GM12878 (cell line): ENCODE measurements at regions not wholly inside any gene's neighbourhood (a gene's known extent, or its start where the extent isn't known, plus 50 kb on each side); places are given as distances from the start of the nearest gene placed in this dataset.

Experiments
- ATAC-seq: fragments of 200-7000 bp; cut with Tn5 transposase; 3 replicates; pipeline ENCODE4 v1.9.1; 2020; ENCODE audit warnings: mild to moderate bottlenecking, moderate library complexity
- BruUV-seq: library from RNA; stranded (reverse); fragments of 400-500 nt; replicated peaks from 2 replicates; lab custom pipeline; 2021; lab: Mats Ljungman, UMichigan
- CTCF ChIA-PET: fragments of 300-600 bp; sonication (Branson Sonifier 250); formaldehyde crosslinking; extraction: SDS; loops from one replicate; lab custom pipeline; 2021; ENCODE audit warnings: inconsistent platforms; lab: Yijun Ruan, JAX
- POLR2A ChIA-PET: fragments of 350-600 bp; formaldehyde crosslinking; extraction: SDS; loops from one replicate; lab custom pipeline; 2021; ENCODE audit warnings: inconsistent platforms; lab: Charles Lee
- RAD21 ChIA-PET: fragments of 300-600 bp; sonication (Branson Sonifier 250); formaldehyde crosslinking; loops from one replicate; lab custom pipeline; 2023; ENCODE audit warnings: antibody characterized with exemption; ENCODE audit not compliant: unreplicated experiment; lab: Charles Lee
- SMC1A ChIA-PET: fragments of 300-600 bp; sonication (Branson Sonifier 250); formaldehyde crosslinking; loops from one replicate; lab custom pipeline; 2023; ENCODE audit not compliant: unreplicated experiment, uncharacterized antibody; lab: Charles Lee
- DNase-seq: peaks from one replicate; pipeline ENCODE4 v3.0.0-alpha.2; 2011; ENCODE audit warnings: low read depth, low spot score
- FAIRE-seq: peaks from 3 replicates; lab custom pipeline; 2011; peaks lifted over from hg19 to GRCh38; lab: Jason Lieb, UNC
- H2AFZ ChIP-seq: 2 replicates; pipeline ENCODE4 v1.6.0; 2011; ENCODE audit warnings: low read depth, low read length, control low read depth; ENCODE audit not compliant: control insufficient read depth
- H3K27ac ChIP-seq: 2 replicates; pipeline ENCODE4 v1.5.1; 2011; ENCODE audit warnings: control low read depth; ENCODE audit not compliant: control insufficient read depth, insufficient read depth
- H3K27me3 ChIP-seq, 2 experiments: replicated peaks in 1 of 2; 2 replicates each; pipeline versions ENCODE4 v1.6.0 to v1.6.1; 2011; ENCODE audit warnings: low read length in 1 of 2; ENCODE audit not compliant: control insufficient read depth in 2 of 2, insufficient read depth in 2 of 2
- H3K36me3 ChIP-seq, 2 experiments: 2 replicates each; pipeline ENCODE4 v1.5.1; 2011; ENCODE audit warnings: low read length in 1 of 2; ENCODE audit not compliant: control insufficient read depth in 2 of 2, insufficient read depth in 2 of 2
- H3K4me1 ChIP-seq: 2 replicates; pipeline ENCODE4 v1.6.1; 2011; ENCODE audit warnings: mild to moderate bottlenecking, low read length, moderate library complexity, mixed read lengths; ENCODE audit not compliant: control insufficient read depth, insufficient read depth
- H3K4me2 ChIP-seq: 2 replicates; pipeline ENCODE4 v1.6.0; 2011; ENCODE audit warnings: control low read depth; ENCODE audit not compliant: control insufficient read depth, insufficient read depth
- H3K4me3 ChIP-seq: fragments of 200-600 bp; sonication (generic); 2 replicates; pipeline ENCODE4 v1.5.1; 2016
- H3K79me2 ChIP-seq: 2 replicates; pipeline ENCODE4 v1.6.0; 2011; ENCODE audit warnings: low read length; ENCODE audit not compliant: control insufficient read depth, insufficient read depth
- H3K9ac ChIP-seq: 2 replicates; pipeline ENCODE4 v1.8.0; 2011; ENCODE audit warnings: low read length, control low read depth, mixed read lengths; ENCODE audit not compliant: control insufficient read depth, insufficient read depth
- H3K9me3 ChIP-seq: replicated peaks from 3 replicates; pipeline ENCODE4 v1.5.1; 2011; ENCODE audit warnings: mild to moderate bottlenecking, low read length; ENCODE audit not compliant: control insufficient read depth, insufficient read depth
- H4K20me1 ChIP-seq: 2 replicates; pipeline ENCODE4 v1.6.0; 2011; ENCODE audit not compliant: control insufficient read depth, insufficient read depth
- BCL3 ChIP-seq: IDR thresholded peaks from 2 replicates; pipeline ENCODE4 v1.6.1; 2011; ENCODE audit warnings: borderline replicate concordance, low read depth, mild to moderate bottlenecking, moderate library complexity, low read length; ENCODE audit not compliant: insufficient read depth, poor library complexity, severe bottlenecking
- CBFB ChIP-seq: IDR thresholded peaks from 2 replicates; pipeline ENCODE4 v1.6.1; 2016; ENCODE audit warnings: antibody characterized with exemption, low read depth
- CREM ChIP-seq: IDR thresholded peaks from 2 replicates; pipeline ENCODE4 v1.6.1; 2014; ENCODE audit warnings: antibody characterized with exemption, low read depth
- FOXK2 ChIP-seq: fragments of 450-650 bp; IDR thresholded peaks from 2 replicates; pipeline ENCODE4 v1.6.1; 2017; ENCODE audit warnings: mild to moderate bottlenecking, moderate library complexity
- GATAD2B ChIP-seq: fragments of 450-650 bp; conservative IDR thresholded peaks from 2 replicates; pipeline ENCODE4 v1.6.1; 2017; ENCODE audit warnings: low read depth, mild to moderate bottlenecking, moderate library complexity
- NRF1 ChIP-seq: conservative IDR thresholded peaks from 2 replicates; pipeline ENCODE4 v1.6.1; 2011; ENCODE audit warnings: mild to moderate bottlenecking, low read depth, low read length, improper control_type of control experiment
- SMC3 ChIP-seq: IDR thresholded peaks from 2 replicates; pipeline ENCODE4 v1.6.1; 2011; ENCODE audit warnings: low read length, improper control_type of control experiment, borderline replicate concordance
- WGBS: methylation state at CpG from one replicate; pipeline ENCODE4 v1.1.6; 2016; ENCODE audit warnings: low lambda C conversion rate; ENCODE audit not compliant: insufficient replicate concordance, insufficient coverage; ENCODE audit errors: missing lambda C conversion rate; 5-methylcytosine and 5-hydroxymethylcytosine counted together
- in situ Hi-C: fragments of 300-500 bp; cut with MboI; formaldehyde crosslinking; loops from 9 replicates; pipeline ENCODE4 v1.14.3; 2018; ENCODE audit warnings: mixed read lengths
- intact Hi-C: fragments of 100-400 bp; cut with micrococcal nuclease; formaldehyde crosslinking; loops from one replicate; pipeline ENCODE4 v1.14.2; 2022; ENCODE audit not compliant: unreplicated experiment
- TF ChIP-seq, protein P1 (sequence below): fragments of 450-650 bp; IDR thresholded peaks from 2 replicates; pipeline ENCODE4 v1.6.1; 2017; ENCODE audit warnings: mild to moderate bottlenecking, moderate library complexity
- TF ChIP-seq, protein P2 (sequence below): IDR thresholded peaks from 2 replicates; pipeline ENCODE4 v1.6.1; 2011; ENCODE audit warnings: low read depth, mild to moderate bottlenecking, low read length, moderate library complexity, borderline replicate concordance; ENCODE audit errors: extremely low read depth
- TF ChIP-seq, protein P3 (sequence below): IDR thresholded peaks from 2 replicates; pipeline ENCODE4 v1.6.1; 2011; ENCODE audit warnings: mild to moderate bottlenecking, low read depth, low read length, moderate library complexity; ENCODE audit not compliant: insufficient replicate concordance
- TF ChIP-seq, protein P4 (sequence below): fragments of 450-650 bp; IDR thresholded peaks from 2 replicates; pipeline ENCODE4 v1.6.1; 2017; ENCODE audit warnings: mild to moderate bottlenecking, low read depth, inconsistent platforms; ENCODE audit not compliant: poor library complexity, severe bottlenecking

GRCh38 chr5:17992291-17992690 is 358.0 kb downstream of the TAF11L14 start:
- Histone ChIP-seq H3K36me3 (no peaks in the 10 kb centered on the region), H3K27me3 (no peaks in the 10 kb centered on the region), H3K79me2 (no peaks in the 10 kb centered on the region), H3K4me3 (no peak overlapping the region), H3K4me2 (no peak overlapping the region), H3K9ac (no peak overlapping the region), H3K9me3 (no peaks in the 10 kb centered on the region), H2AFZ (no peak overlapping the region), H4K20me1 (no peaks in the 10 kb centered on the region), H3K27ac (no peak overlapping the region), H3K4me1 (no peaks in the 10 kb centered on the region)
- POLR2A ChIA-PET, result no interaction called here
- 0% methylated on average over 2 of the region's 2 CpGs for WGBS
- RAD21 ChIA-PET, result no interaction called here
- DNase-seq, result no peak
- CTCF ChIA-PET, result no interaction called here
- TF ChIP-seq NRF1 (no peak), SMC3 (no peak), CBFB (no peak), GATAD2B (no peak), BCL3 (no peak), FOXK2 (no peak), CREM (no peak)
- TF ChIP-seq, protein P1, sequence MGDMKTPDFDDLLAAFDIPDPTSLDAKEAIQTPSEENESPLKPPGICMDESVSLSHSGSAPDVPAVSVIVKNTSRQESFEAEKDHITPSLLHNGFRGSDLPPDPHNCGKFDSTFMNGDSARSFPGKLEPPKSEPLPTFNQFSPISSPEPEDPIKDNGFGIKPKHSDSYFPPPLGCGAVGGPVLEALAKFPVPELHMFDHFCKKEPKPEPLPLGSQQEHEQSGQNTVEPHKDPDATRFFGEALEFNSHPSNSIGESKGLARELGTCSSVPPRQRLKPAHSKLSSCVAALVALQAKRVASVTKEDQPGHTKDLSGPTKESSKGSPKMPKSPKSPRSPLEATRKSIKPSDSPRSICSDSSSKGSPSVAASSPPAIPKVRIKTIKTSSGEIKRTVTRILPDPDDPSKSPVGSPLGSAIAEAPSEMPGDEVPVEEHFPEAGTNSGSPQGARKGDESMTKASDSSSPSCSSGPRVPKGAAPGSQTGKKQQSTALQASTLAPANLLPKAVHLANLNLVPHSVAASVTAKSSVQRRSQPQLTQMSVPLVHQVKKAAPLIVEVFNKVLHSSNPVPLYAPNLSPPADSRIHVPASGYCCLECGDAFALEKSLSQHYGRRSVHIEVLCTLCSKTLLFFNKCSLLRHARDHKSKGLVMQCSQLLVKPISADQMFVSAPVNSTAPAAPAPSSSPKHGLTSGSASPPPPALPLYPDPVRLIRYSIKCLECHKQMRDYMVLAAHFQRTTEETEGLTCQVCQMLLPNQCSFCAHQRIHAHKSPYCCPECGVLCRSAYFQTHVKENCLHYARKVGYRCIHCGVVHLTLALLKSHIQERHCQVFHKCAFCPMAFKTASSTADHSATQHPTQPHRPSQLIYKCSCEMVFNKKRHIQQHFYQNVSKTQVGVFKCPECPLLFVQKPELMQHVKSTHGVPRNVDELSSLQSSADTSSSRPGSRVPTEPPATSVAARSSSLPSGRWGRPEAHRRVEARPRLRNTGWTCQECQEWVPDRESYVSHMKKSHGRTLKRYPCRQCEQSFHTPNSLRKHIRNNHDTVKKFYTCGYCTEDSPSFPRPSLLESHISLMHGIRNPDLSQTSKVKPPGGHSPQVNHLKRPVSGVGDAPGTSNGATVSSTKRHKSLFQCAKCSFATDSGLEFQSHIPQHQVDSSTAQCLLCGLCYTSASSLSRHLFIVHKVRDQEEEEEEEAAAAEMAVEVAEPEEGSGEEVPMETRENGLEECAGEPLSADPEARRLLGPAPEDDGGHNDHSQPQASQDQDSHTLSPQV, result no peak
- TF ChIP-seq, protein P2, sequence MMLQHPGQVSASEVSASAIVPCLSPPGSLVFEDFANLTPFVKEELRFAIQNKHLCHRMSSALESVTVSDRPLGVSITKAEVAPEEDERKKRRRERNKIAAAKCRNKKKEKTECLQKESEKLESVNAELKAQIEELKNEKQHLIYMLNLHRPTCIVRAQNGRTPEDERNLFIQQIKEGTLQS, result no peak
- TF ChIP-seq, protein P3, sequence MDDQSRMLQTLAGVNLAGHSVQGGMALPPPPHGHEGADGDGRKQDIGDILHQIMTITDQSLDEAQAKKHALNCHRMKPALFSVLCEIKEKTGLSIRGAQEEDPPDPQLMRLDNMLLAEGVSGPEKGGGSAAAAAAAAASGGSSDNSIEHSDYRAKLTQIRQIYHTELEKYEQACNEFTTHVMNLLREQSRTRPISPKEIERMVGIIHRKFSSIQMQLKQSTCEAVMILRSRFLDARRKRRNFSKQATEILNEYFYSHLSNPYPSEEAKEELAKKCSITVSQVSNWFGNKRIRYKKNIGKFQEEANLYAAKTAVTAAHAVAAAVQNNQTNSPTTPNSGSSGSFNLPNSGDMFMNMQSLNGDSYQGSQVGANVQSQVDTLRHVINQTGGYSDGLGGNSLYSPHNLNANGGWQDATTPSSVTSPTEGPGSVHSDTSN, result no peak
- TF ChIP-seq, protein P4, sequence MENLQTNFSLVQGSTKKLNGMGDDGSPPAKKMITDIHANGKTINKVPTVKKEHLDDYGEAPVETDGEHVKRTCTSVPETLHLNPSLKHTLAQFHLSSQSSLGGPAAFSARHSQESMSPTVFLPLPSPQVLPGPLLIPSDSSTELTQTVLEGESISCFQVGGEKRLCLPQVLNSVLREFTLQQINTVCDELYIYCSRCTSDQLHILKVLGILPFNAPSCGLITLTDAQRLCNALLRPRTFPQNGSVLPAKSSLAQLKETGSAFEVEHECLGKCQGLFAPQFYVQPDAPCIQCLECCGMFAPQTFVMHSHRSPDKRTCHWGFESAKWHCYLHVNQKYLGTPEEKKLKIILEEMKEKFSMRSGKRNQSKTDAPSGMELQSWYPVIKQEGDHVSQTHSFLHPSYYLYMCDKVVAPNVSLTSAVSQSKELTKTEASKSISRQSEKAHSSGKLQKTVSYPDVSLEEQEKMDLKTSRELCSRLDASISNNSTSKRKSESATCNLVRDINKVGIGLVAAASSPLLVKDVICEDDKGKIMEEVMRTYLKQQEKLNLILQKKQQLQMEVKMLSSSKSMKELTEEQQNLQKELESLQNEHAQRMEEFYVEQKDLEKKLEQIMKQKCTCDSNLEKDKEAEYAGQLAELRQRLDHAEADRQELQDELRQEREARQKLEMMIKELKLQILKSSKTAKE, result no peak
- in situ Hi-C loops (no loop called here), intact Hi-C loops (no loop called here)
- BruUV-seq, result no TSS peak
- SMC1A ChIA-PET, result no interaction called here
- ATAC-seq, result no peak
- FAIRE-seq, result no peak
